ENCODE measurements at regions not wholly inside any gene's neighbourhood (a gene's known extent, or its start where the extent isn't known, plus 50 kb on each side); places are given as distances from the start of the nearest gene placed in this dataset.
"Not testable (repeated sequence)": the region's sequence is repeated elsewhere in the genome, so short reads cannot be mapped to it uniquely, and the experiment has no call there.

- H3K4me3 ChIP-seq: no peak overlapping the region
- no peaks in the 10 kb centered on the region for H3K4me1 ChIP-seq
- H3K27ac ChIP-seq: no peak overlapping the region
- intact Hi-C loops (cut with DNase I): no loop called here
- TF ChIP-seq CTCF (IDR thresholded peaks at IDR 0.05): no peak
- no peaks in the 10 kb centered on the region for H3K27me3 ChIP-seq
- no peaks in the 10 kb centered on the region for H3K36me3 ChIP-seq
- DNase-seq (ENCODE audit: low spot score in 2 of 2): no peak
- H3K9me3 ChIP-seq: no peaks in the 10 kb centered on the region
These were observed 76.4 kb upstream of the ELOVL5 start for GRCh38 chr6:53424976-53425718.

GRCh38 chr6:53424300-53424699 lies 75.5 kb upstream of the ELOVL5 start:
- Histone ChIP-seq H3K27me3 (no peaks in the 10 kb centered on the region), H3K36me3 (no peaks in the 10 kb centered on the region), H3K9me3 (no peaks in the 10 kb centered on the region), H3K4me1 (no peaks in the 10 kb centered on the region), H3K27ac (no peak overlapping the region), H3K4me3 (no peak overlapping the region)
- no peak for TF ChIP-seq CTCF (IDR thresholded peaks at IDR 0.05)
- intact Hi-C loops (cut with DNase I): no loop called here
- DNase-seq (ENCODE audit: low spot score in 2 of 2): no peak

- H3K9me3 ChIP-seq; H3K4me1 ChIP-seq; H3K4me3 ChIP-seq; H3K27ac ChIP-seq; H3K27me3 ChIP-seq; H3K36me3 ChIP-seq; intact Hi-C loops (cut with DNase I); DNase-seq (ENCODE audit: low spot score in 2 of 2): not testable (repeated sequence)
These were observed 74.8 kb upstream of the ELOVL5 start for GRCh38 chr6:53423560-53423959.

GRCh38 chr6:53419026-53419425 lies 70.3 kb upstream of the ELOVL5 start:
- no peak for DNase-seq (ENCODE audit: low spot score in 2 of 2)
- Histone ChIP-seq H3K4me3 (no peak overlapping the region), H3K9me3 (no peaks in the 10 kb centered on the region), H3K27me3 (no peaks in the 10 kb centered on the region), H3K36me3 (no peaks in the 10 kb centered on the region), H3K4me1 (no peaks in the 10 kb centered on the region), H3K27ac (no peak overlapping the region)
- intact Hi-C loops (cut with DNase I): no loop called here
- TF ChIP-seq CTCF (IDR thresholded peaks at IDR 0.05): no peak

GRCh38 chr6:53418288-53418687 lies 69.5 kb upstream of the ELOVL5 start:
- no peaks in the 10 kb centered on the region for H3K36me3 ChIP-seq
- TF ChIP-seq CTCF (IDR thresholded peaks at IDR 0.05): no peak
- intact Hi-C loops (cut with DNase I): no loop called here

GRCh38 chr6:53417141-53417540 lies 68.4 kb upstream of the ELOVL5 start:
- Histone ChIP-seq H3K4me3 (no peak overlapping the region), H3K27ac (no peak overlapping the region), H3K4me1 (no peaks in the 10 kb centered on the region), H3K36me3 (no peaks in the 10 kb centered on the region), H3K9me3 (no peaks in the 10 kb centered on the region), H3K27me3 (no peaks in the 10 kb centered on the region)
- no peak for DNase-seq (ENCODE audit: low spot score in 2 of 2)
- intact Hi-C loops (cut with DNase I): no loop called here
- TF ChIP-seq CTCF (IDR thresholded peaks at IDR 0.05): no peak

More at GRCh38 chr6:53418288-53418687, 69.5 kb upstream of the ELOVL5 start:
- no peak overlapping the region for H3K4me3 ChIP-seq
- no peaks in the 10 kb centered on the region for H3K9me3 ChIP-seq
- no peaks in the 10 kb centered on the region for H3K4me1 ChIP-seq
- no peak for DNase-seq (ENCODE audit: low spot score in 2 of 2)
- H3K27ac ChIP-seq: no peak overlapping the region
- H3K27me3 ChIP-seq: no peaks in the 10 kb centered on the region
